ENCODE measurements at regions not wholly inside any gene's neighbourhood (a gene's known extent, or its start where the extent isn't known, plus 50 kb on each side); places are given as distances from the start of the nearest gene placed in this dataset.

GRCh38 chr9:108417312-108417711, 438.5 kb downstream of the ACTL7B start (continued):
- no peak for TF ChIP-seq ZNF609 (CRISPR knock-in tag; IDR thresholded peaks at IDR 0.05; ENCODE audit: borderline replicate concordance)
- TF ChIP-seq ZSCAN12 (CRISPR knock-in tag; IDR thresholded peaks at IDR 0.05) = no peak
- no peak for TF ChIP-seq HNRNPK (IDR thresholded peaks at IDR 0.05; ENCODE audit: low read depth, low read length, poor library complexity, severe bottlenecking)
- TF ChIP-seq ZNF678 (CRISPR knock-in tag; IDR thresholded peaks at IDR 0.05) = no peak
- TF ChIP-seq LBX2 (CRISPR knock-in tag; IDR thresholded peaks at IDR 0.05; ENCODE audit: borderline replicate concordance) = no peak
- no peak for TF ChIP-seq SKI (IDR thresholded peaks at IDR 0.05; ENCODE audit: partially characterized antibody)
- no peak for TF ChIP-seq THYN1 (CRISPR knock-in tag; IDR thresholded peaks at IDR 0.05; ENCODE audit: borderline replicate concordance, low read depth)
- TF ChIP-seq ZNF776 (CRISPR knock-in tag; IDR thresholded peaks at IDR 0.05) = no peak
- no peak for TF ChIP-seq HES4 (CRISPR knock-in tag; IDR thresholded peaks at IDR 0.05; ENCODE audit: borderline replicate concordance)

All from HepG2 (cell line).